ENCODE measurements at regions not wholly inside any gene's neighbourhood (a gene's known extent, or its start where the extent isn't known, plus 50 kb on each side); places are given as distances from the start of the nearest gene placed in this dataset.
"Not testable (repeated sequence)": the region's sequence is repeated elsewhere in the genome, so short reads cannot be mapped to it uniquely, and the experiment has no call there.

- no peak for DNase-seq
Observed at GRCh38 chr6:14585689-14586088, 468.1 kb downstream of the CD83 start.

- DNase-seq, result no peak
Observed at GRCh38 chr6:14589175-14589574, 471.6 kb downstream of the CD83 start.

- no peak for DNase-seq
Observed at GRCh38 chr6:14590586-14590985, 473.0 kb downstream of the CD83 start.

- no peak for DNase-seq
Observed at GRCh38 chr6:14591998-14592397, 474.4 kb downstream of the CD83 start.

GRCh38 chr6:14593286-14593685, 475.7 kb downstream of the CD83 start:
- no peak for DNase-seq

- no peak for DNase-seq
Observed at GRCh38 chr6:14595751-14596150, 478.2 kb downstream of the CD83 start.

GRCh38 chr6:14596410-14596809, 478.8 kb downstream of the CD83 start:
- no peak for DNase-seq

- DNase-seq, result no peak
Observed at GRCh38 chr6:14597090-14597489, 479.5 kb downstream of the CD83 start.

GRCh38 chr6:14598017-14598864, 480.7 kb downstream of the CD83 start:
- no peak for DNase-seq

- not testable (repeated sequence) for DNase-seq
Observed at GRCh38 chr6:14600306-14600705, 482.7 kb downstream of the CD83 start.

GRCh38 chr6:14601490-14601889, 483.9 kb downstream of the CD83 start:
- peak; percentile 4 for DNase-seq

GRCh38 chr6:14606353-14606752, 488.8 kb downstream of the CD83 start:
- DNase-seq, result no peak

- no peak for DNase-seq
Observed at GRCh38 chr6:14610141-14610540, 492.6 kb downstream of the CD83 start.

- DNase-seq, result no peak
Observed at GRCh38 chr6:14612016-14612980, 494.7 kb downstream of the CD83 start.

- DNase-seq, result no peak
Observed at GRCh38 chr6:14614631-14615030, 497.1 kb downstream of the CD83 start.

- DNase-seq, result no peak
Observed at GRCh38 chr6:14616656-14617055, 499.1 kb downstream of the CD83 start.

GRCh38 chr6:14618759-14619418, 501.3 kb downstream of the CD83 start:
- DNase-seq, result no peak

- DNase-seq, result no peak
Observed at GRCh38 chr6:14619419-14619781, 501.8 kb downstream of the CD83 start.

- no peak for DNase-seq
Observed at GRCh38 chr6:14620522-14620921, 502.9 kb downstream of the CD83 start.

GRCh38 chr6:14621518-14621917, 503.9 kb downstream of the CD83 start:
- peak; percentile 32 for DNase-seq

GRCh38 chr6:14622085-14622484, 504.5 kb downstream of the CD83 start:
- no peak for DNase-seq

GRCh38 chr6:14622909-14623505, 505.4 kb downstream of the CD83 start:
- no peak for DNase-seq

Measured in NCI-H2171 (cell line).